Muscle of leg (tissue), 3 donors: ENCODE measurements at regions not wholly inside any gene's neighbourhood (a gene's known extent, or its start where the extent isn't known, plus 50 kb on each side); places are given as distances from the start of the nearest gene placed in this dataset.

ENCODE experiments used
- DNase-seq: peaks from one replicate; pipeline ENCODE4 v3.0.0; 2013
- H3K27ac ChIP-seq: one replicate; pipeline ENCODE4 v1.5.1; 2013; ENCODE audit warnings: mild to moderate bottlenecking, low read length, control low read depth
- H3K27me3 ChIP-seq: one replicate; pipeline ENCODE4 v1.6.1; 2013; ENCODE audit warnings: low read length; ENCODE audit not compliant: control insufficient read depth, insufficient read depth
- H3K36me3 ChIP-seq: one replicate; pipeline ENCODE4 v1.6.1; 2013; ENCODE audit warnings: low read length; ENCODE audit not compliant: control insufficient read depth, insufficient read depth
- H3K4me1 ChIP-seq: one replicate; pipeline ENCODE4 v1.6.1; 2013; ENCODE audit warnings: low read length; ENCODE audit not compliant: control insufficient read depth, insufficient read depth
- H3K4me3 ChIP-seq: one replicate; pipeline ENCODE4 v1.5.1; 2013; ENCODE audit warnings: low read length, control low read depth
- H3K9me3 ChIP-seq: replicated peaks from 2 replicates; pipeline ENCODE4 v1.6.1; 2013; ENCODE audit warnings: low read depth, low read length; ENCODE audit not compliant: control insufficient read depth
- WGBS: methylation state at CpG from one replicate; pipeline ENCODE4 v1.1.5; 2013; ENCODE audit warnings: missing lambda C conversion rate; ENCODE audit not compliant: insufficient coverage; 5-methylcytosine and 5-hydroxymethylcytosine counted together

DNA sequence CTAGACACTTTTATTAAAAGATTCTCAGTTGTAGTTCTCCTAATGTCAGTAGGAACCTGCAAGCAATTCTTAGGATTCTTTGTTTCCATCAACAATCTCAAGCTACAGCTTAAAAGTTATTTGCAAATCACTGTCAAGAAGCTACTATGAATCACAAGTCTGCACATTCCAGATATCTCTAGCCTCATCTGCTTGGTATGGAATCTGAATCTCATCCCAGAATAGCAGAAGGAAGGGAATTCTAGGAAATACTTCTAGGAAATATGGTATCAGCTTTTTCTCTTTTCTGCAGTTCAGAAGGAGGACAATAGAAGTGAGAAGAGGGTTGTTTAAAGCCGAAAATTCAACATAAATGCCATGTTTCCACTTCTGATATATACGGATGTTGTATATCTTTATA, 792.2 kb upstream of the CDH9 start:
- WGBS, result no CpG with 5 or more reads among the region's 2 CpGs
- H3K27me3 ChIP-seq, result no peaks in the 10 kb centered on the region
- H3K36me3 ChIP-seq, result no peaks in the 10 kb centered on the region
- peak; percentile 48 for DNase-seq
- H3K4me3 ChIP-seq, result no peak overlapping the region
- no peak overlapping the region for H3K27ac ChIP-seq
- no peaks in the 10 kb centered on the region for H3K4me1 ChIP-seq
- no peaks in the 10 kb centered on the region for H3K9me3 ChIP-seq

DNA sequence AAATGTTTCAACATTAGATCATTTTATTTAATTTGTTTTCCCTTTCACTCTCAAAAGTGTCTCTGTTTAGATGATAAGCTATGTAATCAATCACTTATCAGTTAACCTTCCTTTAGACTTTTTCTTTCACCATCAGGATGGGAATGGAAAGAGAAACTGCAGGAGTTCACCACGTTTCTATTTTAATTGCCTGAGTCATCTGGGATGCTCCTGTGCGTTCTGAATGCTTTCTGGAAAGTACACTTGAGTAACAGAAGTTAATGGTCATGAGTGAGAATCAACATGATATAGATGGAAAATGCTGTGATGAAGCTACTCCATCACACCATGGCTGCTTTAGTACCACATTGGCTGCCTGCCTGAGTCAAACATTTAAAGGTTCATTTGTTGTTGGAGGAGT, 783.3 kb upstream of the CDH9 start:
- no peak for DNase-seq
- WGBS, result no CpG with 5 or more reads among the region's 2 CpGs
- no peak overlapping the region for H3K27ac ChIP-seq
- no peaks in the 10 kb centered on the region for H3K9me3 ChIP-seq
- H3K27me3 ChIP-seq, result no peaks in the 10 kb centered on the region
- H3K4me1 ChIP-seq, result no peaks in the 10 kb centered on the region
- H3K36me3 ChIP-seq, result no peaks in the 10 kb centered on the region
- H3K4me3 ChIP-seq, result no peak overlapping the region

DNA sequence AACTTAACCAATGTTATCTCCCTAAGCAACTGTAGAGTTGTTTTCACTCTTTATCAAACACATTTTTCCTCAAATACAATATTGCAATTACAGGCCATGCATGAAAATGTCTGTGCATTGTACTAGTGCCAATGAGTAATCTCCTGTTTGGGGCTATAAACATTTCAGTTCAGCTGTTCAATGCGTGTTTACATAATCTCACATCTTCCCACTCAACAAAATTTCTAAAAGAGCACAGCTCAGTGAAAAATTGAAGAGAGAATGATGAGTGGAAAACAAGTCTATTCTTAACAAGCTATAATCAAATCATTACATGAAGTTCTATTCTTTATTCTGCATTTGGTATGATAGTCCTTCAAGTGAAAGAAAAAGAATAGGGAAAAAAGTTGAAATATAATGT, 780.5 kb upstream of the CDH9 start:
- Histone ChIP-seq H3K27ac (no peak overlapping the region), H3K4me3 (no peak overlapping the region), H3K27me3 (no peaks in the 10 kb centered on the region), H3K36me3 (no peaks in the 10 kb centered on the region), H3K4me1 (no peaks in the 10 kb centered on the region), H3K9me3 (no peaks in the 10 kb centered on the region)
- WGBS, result no CpG with 5 or more reads among the region's 1 CpG
- DNase-seq, result no peak

DNA sequence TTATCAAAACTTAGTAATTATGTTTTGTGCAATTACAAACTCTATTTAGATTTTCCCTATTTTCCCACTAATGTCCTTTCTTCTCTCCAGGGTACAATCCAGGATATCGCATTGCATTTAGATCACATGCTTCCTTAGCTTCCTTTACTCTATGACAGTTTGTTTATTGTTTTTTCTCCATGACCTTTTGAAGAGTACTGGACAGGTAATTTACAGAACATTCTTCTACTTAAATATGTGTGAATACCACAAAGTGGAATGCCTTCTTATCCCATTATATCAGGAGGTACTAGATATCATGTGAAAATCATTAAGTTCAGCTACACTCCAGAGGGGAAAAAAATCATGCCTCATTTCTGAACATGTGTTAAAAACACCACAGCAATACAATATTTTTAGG, 776.6 kb upstream of the CDH9 start:
- DNase-seq, result no peak
- Histone ChIP-seq H3K9me3 (no peaks in the 10 kb centered on the region), H3K27me3 (no peaks in the 10 kb centered on the region), H3K27ac (no peak overlapping the region), H3K4me1 (no peaks in the 10 kb centered on the region), H3K36me3 (no peaks in the 10 kb centered on the region), H3K4me3 (no peak overlapping the region)
- no CpG with 5 or more reads among the region's 1 CpG for WGBS

- DNase-seq, result no peak
- Histone ChIP-seq H3K27me3 (no peaks in the 10 kb centered on the region), H3K9me3 (no peaks in the 10 kb centered on the region), H3K4me3 (no peak overlapping the region), H3K4me1 (no peaks in the 10 kb centered on the region), H3K36me3 (no peaks in the 10 kb centered on the region), H3K27ac (no peak overlapping the region)
- WGBS, result no CpG with 5 or more reads among the region's 1 CpG
These were observed 775.9 kb upstream of the CDH9 start for GRCh38 chr5:27814286-27814685.

GRCh38 chr5:27810458-27810857, 772.1 kb upstream of the CDH9 start:
- Histone ChIP-seq H3K27me3 (no peaks in the 10 kb centered on the region), H3K9me3 (no peaks in the 10 kb centered on the region), H3K4me1 (no peaks in the 10 kb centered on the region), H3K36me3 (no peaks in the 10 kb centered on the region), H3K4me3 (no peak overlapping the region), H3K27ac (no peak overlapping the region)
- no CpG with 5 or more reads among the region's 5 CpGs for WGBS
- peak; percentile 83 for DNase-seq

GRCh38 chr5:27797220-27797619, 758.8 kb upstream of the CDH9 start:
- no peaks in the 10 kb centered on the region for H3K4me1 ChIP-seq
- H3K27me3 ChIP-seq, result no peaks in the 10 kb centered on the region
- WGBS, result 100% methylated on average over 1 of the region's 1 CpG
- H3K27ac ChIP-seq, result no peak overlapping the region
- H3K9me3 ChIP-seq, result no peaks in the 10 kb centered on the region
- H3K4me3 ChIP-seq, result no peak overlapping the region
- no peak for DNase-seq
- no peaks in the 10 kb centered on the region for H3K36me3 ChIP-seq

DNA sequence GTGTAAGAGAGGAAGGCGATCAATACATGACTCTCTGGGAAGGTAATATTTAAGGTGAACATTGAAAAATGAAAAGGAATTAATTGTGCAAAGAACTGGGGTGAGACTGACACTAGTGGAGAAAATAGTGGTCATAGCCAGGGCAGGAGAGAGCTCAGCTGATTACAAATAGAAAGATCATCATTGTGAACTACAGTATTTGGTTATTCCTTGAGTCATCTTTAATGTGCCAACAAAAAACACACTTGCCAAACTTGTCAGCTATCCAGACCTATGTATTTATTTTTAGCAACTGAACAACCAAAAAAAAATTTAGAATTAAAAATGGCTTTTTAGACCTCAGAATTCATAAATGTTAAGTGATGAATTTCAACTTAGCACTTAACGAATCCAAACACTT, 749.8 kb upstream of the CDH9 start:
- H3K36me3 ChIP-seq, result no peaks in the 10 kb centered on the region
- H3K9me3 ChIP-seq, result no peaks in the 10 kb centered on the region
- no peaks in the 10 kb centered on the region for H3K4me1 ChIP-seq
- 91% methylated on average over 1 of the region's 2 CpGs for WGBS
- no peaks in the 10 kb centered on the region for H3K27me3 ChIP-seq
- DNase-seq, result no peak
- H3K4me3 ChIP-seq, result no peak overlapping the region
- no peak overlapping the region for H3K27ac ChIP-seq

DNA sequence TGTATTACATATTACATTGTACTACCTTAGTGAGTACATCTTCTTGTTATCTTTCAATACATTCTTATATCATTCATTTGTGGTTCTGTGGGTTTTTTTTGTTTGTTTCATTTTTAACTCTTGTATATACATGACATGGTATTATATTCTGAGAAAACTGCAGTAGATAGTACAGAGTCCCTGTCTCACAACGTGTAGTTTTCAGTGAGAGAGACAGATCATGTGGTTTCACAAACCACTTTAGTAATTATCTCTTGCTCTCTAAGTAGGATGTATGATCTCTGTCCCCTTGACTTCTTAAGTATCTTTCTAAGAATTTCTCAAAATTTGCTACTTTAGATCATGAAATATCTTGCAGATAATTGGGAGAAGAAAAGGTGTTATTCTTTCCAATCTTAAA, 745.9 kb upstream of the CDH9 start:
- Histone ChIP-seq H3K27me3 (no peaks in the 10 kb centered on the region), H3K9me3 (no peaks in the 10 kb centered on the region), H3K27ac (no peak overlapping the region), H3K4me3 (no peak overlapping the region), H3K36me3 (no peaks in the 10 kb centered on the region), H3K4me1 (no peaks in the 10 kb centered on the region)
- DNase-seq, result no peak
- WGBS, result no CpG with 5 or more reads among the region's 1 CpG

GRCh38 chr5:27778121-27778520, 739.7 kb upstream of the CDH9 start:
- Histone ChIP-seq H3K27ac (no peak overlapping the region), H3K4me1 (no peaks in the 10 kb centered on the region), H3K9me3 (no peaks in the 10 kb centered on the region), H3K4me3 (no peak overlapping the region), H3K27me3 (no peaks in the 10 kb centered on the region), H3K36me3 (no peaks in the 10 kb centered on the region)
- WGBS, result 100% methylated on average over 2 of the region's 4 CpGs
- DNase-seq, result no peak

- Histone ChIP-seq H3K27ac (no peak overlapping the region), H3K36me3 (no peaks in the 10 kb centered on the region), H3K27me3 (no peaks in the 10 kb centered on the region), H3K4me3 (no peak overlapping the region), H3K4me1 (no peaks in the 10 kb centered on the region), H3K9me3 (no peaks in the 10 kb centered on the region)
- no CpG with 5 or more reads among the region's 1 CpG for WGBS
- no peak for DNase-seq
These were observed 735.2 kb upstream of the CDH9 start for GRCh38 chr5:27773636-27774035.
